ENCODE measurements at regions not wholly inside any gene's neighbourhood (a gene's known extent, or its start where the extent isn't known, plus 50 kb on each side); places are given as distances from the start of the nearest gene placed in this dataset.

GRCh38 chr18:67932271-67932670 is 415.8 kb upstream of the DSEL start:
- no peak for TF ChIP-seq POLR2A (IDR thresholded peaks at IDR 0.05; ENCODE audit: low read depth, low read length)
- no peak for TF ChIP-seq PAX5 (IDR thresholded peaks at IDR 0.05; ENCODE audit: insufficient read depth, low read length, severe bottlenecking)
- no peak for TF ChIP-seq SPI1 (IDR thresholded peaks at IDR 0.05; ENCODE audit: low read depth, low read length)
- no peak for TF ChIP-seq POU2F2 (IDR thresholded peaks at IDR 0.05; ENCODE audit: low read depth, low read length)
- no peak for TF ChIP-seq POLR2AphosphoS5 (IDR thresholded peaks at IDR 0.05; ENCODE audit: low read depth, low read length)
- no peak for TF ChIP-seq TAF1 (IDR thresholded peaks at IDR 0.05; ENCODE audit: low read depth, low read length)

GRCh38 chr18:67926929-67927864 is 410.7 kb upstream of the DSEL start:
- TF ChIP-seq PAX5 (IDR thresholded peaks at IDR 0.05; ENCODE audit: insufficient read depth, low read length, severe bottlenecking) (no peak), POU2F2 (IDR thresholded peaks at IDR 0.05; ENCODE audit: low read depth, low read length) (no peak), POLR2A (IDR thresholded peaks at IDR 0.05; ENCODE audit: low read depth, low read length) (no peak), TAF1 (IDR thresholded peaks at IDR 0.05; ENCODE audit: low read depth, low read length) (no peak), POLR2AphosphoS5 (IDR thresholded peaks at IDR 0.05; ENCODE audit: low read depth, low read length) (no peak), SPI1 (IDR thresholded peaks at IDR 0.05; ENCODE audit: low read depth, low read length) (no peak)
- no peak for FAIRE-seq
- no peak for DNase-seq (ENCODE audit: insufficient read length, low spot score)

More at GRCh38 chr18:67932271-67932670, 415.8 kb upstream of the DSEL start:
- FAIRE-seq, result no peak
- no peak for DNase-seq (ENCODE audit: insufficient read length, low spot score)

GRCh38 chr18:67924656-67925055 is 408.1 kb upstream of the DSEL start:
- TF ChIP-seq POLR2AphosphoS5 (IDR thresholded peaks at IDR 0.05; ENCODE audit: low read depth, low read length), result no peak
- TF ChIP-seq POLR2A (IDR thresholded peaks at IDR 0.05; ENCODE audit: low read depth, low read length), result no peak
- TF ChIP-seq SPI1 (IDR thresholded peaks at IDR 0.05; ENCODE audit: low read depth, low read length), result no peak
- no peak for TF ChIP-seq PAX5 (IDR thresholded peaks at IDR 0.05; ENCODE audit: insufficient read depth, low read length, severe bottlenecking)
- no peak for TF ChIP-seq TAF1 (IDR thresholded peaks at IDR 0.05; ENCODE audit: low read depth, low read length)
- TF ChIP-seq POU2F2 (IDR thresholded peaks at IDR 0.05; ENCODE audit: low read depth, low read length), result no peak
- DNase-seq (ENCODE audit: insufficient read length, low spot score) (no peak), FAIRE-seq (no peak)

- TF ChIP-seq SPI1 (IDR thresholded peaks at IDR 0.05; ENCODE audit: low read depth, low read length) (no peak), POLR2AphosphoS5 (IDR thresholded peaks at IDR 0.05; ENCODE audit: low read depth, low read length) (no peak), POLR2A (IDR thresholded peaks at IDR 0.05; ENCODE audit: low read depth, low read length) (no peak), PAX5 (IDR thresholded peaks at IDR 0.05; ENCODE audit: insufficient read depth, low read length, severe bottlenecking) (no peak), TAF1 (IDR thresholded peaks at IDR 0.05; ENCODE audit: low read depth, low read length) (no peak), POU2F2 (IDR thresholded peaks at IDR 0.05; ENCODE audit: low read depth, low read length) (no peak)
These were observed 402.8 kb upstream of the DSEL start for GRCh38 chr18:67919316-67919715.

GRCh38 chr18:67916097-67916496 is 399.6 kb upstream of the DSEL start:
- TF ChIP-seq PAX5 (IDR thresholded peaks at IDR 0.05; ENCODE audit: insufficient read depth, low read length, severe bottlenecking) (no peak), POLR2AphosphoS5 (IDR thresholded peaks at IDR 0.05; ENCODE audit: low read depth, low read length) (no peak), POLR2A (IDR thresholded peaks at IDR 0.05; ENCODE audit: low read depth, low read length) (no peak), POU2F2 (IDR thresholded peaks at IDR 0.05; ENCODE audit: low read depth, low read length) (no peak)

More at GRCh38 chr18:67919316-67919715, 402.8 kb upstream of the DSEL start:
- DNase-seq (ENCODE audit: insufficient read length, low spot score), result no peak
- FAIRE-seq, result no peak

GRCh38 chr18:67913040-67913439 is 396.5 kb upstream of the DSEL start:
- DNase-seq (ENCODE audit: insufficient read length, low spot score) (no peak), FAIRE-seq (no peak)
- TF ChIP-seq SPI1 (IDR thresholded peaks at IDR 0.05; ENCODE audit: low read depth, low read length) (no peak), POLR2AphosphoS5 (IDR thresholded peaks at IDR 0.05; ENCODE audit: low read depth, low read length) (no peak)

More at GRCh38 chr18:67916097-67916496, 399.6 kb upstream of the DSEL start:
- DNase-seq (ENCODE audit: insufficient read length, low spot score) (no peak), FAIRE-seq (no peak)

GRCh38 chr18:67901573-67901972 is 385.1 kb upstream of the DSEL start:
- TF ChIP-seq PAX5 (IDR thresholded peaks at IDR 0.05; ENCODE audit: insufficient read depth, low read length, severe bottlenecking) (no peak), TAF1 (IDR thresholded peaks at IDR 0.05; ENCODE audit: low read depth, low read length) (no peak), POLR2AphosphoS5 (IDR thresholded peaks at IDR 0.05; ENCODE audit: low read depth, low read length) (no peak), POU2F2 (IDR thresholded peaks at IDR 0.05; ENCODE audit: low read depth, low read length) (no peak), POLR2A (IDR thresholded peaks at IDR 0.05; ENCODE audit: low read depth, low read length) (no peak), SPI1 (IDR thresholded peaks at IDR 0.05; ENCODE audit: low read depth, low read length) (no peak)
- DNase-seq (ENCODE audit: insufficient read length, low spot score), result no peak
- FAIRE-seq, result no peak

GRCh38 chr18:67896451-67896850 is 379.9 kb upstream of the DSEL start:
- TF ChIP-seq POLR2AphosphoS5 (IDR thresholded peaks at IDR 0.05; ENCODE audit: low read depth, low read length), result no peak
- no peak for TF ChIP-seq TAF1 (IDR thresholded peaks at IDR 0.05; ENCODE audit: low read depth, low read length)
- FAIRE-seq (no peak), DNase-seq (ENCODE audit: insufficient read length, low spot score) (no peak)

GRCh38 chr18:67893916-67894315 is 377.4 kb upstream of the DSEL start:
- FAIRE-seq (no peak), DNase-seq (ENCODE audit: insufficient read length, low spot score) (no peak)
- TF ChIP-seq POLR2AphosphoS5 (IDR thresholded peaks at IDR 0.05; ENCODE audit: low read depth, low read length), result no peak
- no peak for TF ChIP-seq SPI1 (IDR thresholded peaks at IDR 0.05; ENCODE audit: low read depth, low read length)
- TF ChIP-seq POU2F2 (IDR thresholded peaks at IDR 0.05; ENCODE audit: low read depth, low read length), result no peak
- TF ChIP-seq TAF1 (IDR thresholded peaks at IDR 0.05; ENCODE audit: low read depth, low read length), result no peak
- TF ChIP-seq PAX5 (IDR thresholded peaks at IDR 0.05; ENCODE audit: insufficient read depth, low read length, severe bottlenecking), result no peak
- TF ChIP-seq POLR2A (IDR thresholded peaks at IDR 0.05; ENCODE audit: low read depth, low read length), result no peak

- TF ChIP-seq SPI1 (IDR thresholded peaks at IDR 0.05; ENCODE audit: low read depth, low read length), result no peak
- no peak for TF ChIP-seq PAX5 (IDR thresholded peaks at IDR 0.05; ENCODE audit: insufficient read depth, low read length, severe bottlenecking)
- no peak for TF ChIP-seq POLR2A (IDR thresholded peaks at IDR 0.05; ENCODE audit: low read depth, low read length)
- TF ChIP-seq TAF1 (IDR thresholded peaks at IDR 0.05; ENCODE audit: low read depth, low read length), result no peak
- no peak for TF ChIP-seq POLR2AphosphoS5 (IDR thresholded peaks at IDR 0.05; ENCODE audit: low read depth, low read length)
- no peak for TF ChIP-seq POU2F2 (IDR thresholded peaks at IDR 0.05; ENCODE audit: low read depth, low read length)
- DNase-seq (ENCODE audit: insufficient read length, low spot score) (no peak), FAIRE-seq (no peak)
These were observed 360.4 kb upstream of the DSEL start for GRCh38 chr18:67876871-67877270.

Data from GM12891 (cell line).